ENCODE measurements at regions not wholly inside any gene's neighbourhood (a gene's known extent, or its start where the extent isn't known, plus 50 kb on each side); places are given as distances from the start of the nearest gene placed in this dataset.

DNA sequence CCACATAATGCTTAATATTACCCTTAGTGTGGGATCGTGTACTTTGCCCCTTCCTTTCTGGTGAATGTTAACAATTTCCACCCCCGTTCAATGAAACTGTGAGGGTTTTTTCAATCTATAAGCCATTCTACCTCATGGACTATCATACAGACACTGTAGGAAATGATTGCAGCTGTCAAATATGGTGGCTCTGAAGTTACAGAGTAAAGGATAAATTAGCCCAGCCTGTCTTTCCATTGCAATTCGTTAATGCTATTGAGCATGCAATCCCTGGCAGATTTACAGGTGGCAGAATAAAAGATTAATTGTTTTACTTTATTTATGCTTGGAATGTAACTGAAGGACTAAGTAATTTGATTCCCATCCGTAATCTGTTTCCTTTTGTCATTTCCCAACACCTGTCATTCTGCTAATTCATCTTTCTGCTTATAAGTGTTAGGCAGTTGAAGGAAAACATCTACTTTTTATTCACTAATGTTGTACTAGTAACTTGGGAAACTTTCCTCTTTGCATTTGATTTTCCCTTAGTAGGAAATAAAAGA is 1211.6 kb upstream of the LRRN3 start:
- H3F3A ChIP-seq (ENCODE audit: control insufficient read depth, insufficient read depth) = no peaks in the 10 kb centered on the region
- H3K27ac ChIP-seq (ENCODE audit: low read depth, low read length) = no peak overlapping the region
- H3K9me2 ChIP-seq (replicated peaks; ENCODE audit: control insufficient read depth, low read length) = no peaks in the 10 kb centered on the region
- H4K20me1 ChIP-seq (ENCODE audit: control insufficient read depth, insufficient read depth, low read depth, low read length) = no peaks in the 10 kb centered on the region
- H3K4me2 ChIP-seq (ENCODE audit: low read length) = no peak overlapping the region
- no peaks in the 10 kb centered on the region for H3K27me3 ChIP-seq (ENCODE audit: control insufficient read depth, low read length)
- H3K4me3 ChIP-seq (ENCODE audit: low read length) = no peak overlapping the region
- H3K79me2 ChIP-seq (ENCODE audit: control insufficient read depth, low read length) = no peaks in the 10 kb centered on the region
- no peaks in the 10 kb centered on the region for H3K36me3 ChIP-seq (ENCODE audit: control insufficient read depth, low read length)
- TF ChIP-seq EZH2phosphoT487 (IDR thresholded peaks at IDR 0.05; ENCODE audit: borderline replicate concordance, low read length) (no peak), CTCF (IDR thresholded peaks at IDR 0.05; ENCODE audit: low read depth, low read length, poor library complexity, severe bottlenecking) (no peak)
- H3K4me1 ChIP-seq (ENCODE audit: control insufficient read depth, low read length) = no peaks in the 10 kb centered on the region
- H3K9me3 ChIP-seq (ENCODE audit: control insufficient read depth, insufficient read depth, low read length) = no peaks in the 10 kb centered on the region

- H3K4me1 ChIP-seq (ENCODE audit: control insufficient read depth, low read length) = no peaks in the 10 kb centered on the region
- TF ChIP-seq EZH2phosphoT487 (IDR thresholded peaks at IDR 0.05; ENCODE audit: borderline replicate concordance, low read length) (no peak), CTCF (IDR thresholded peaks at IDR 0.05; ENCODE audit: low read depth, low read length, poor library complexity, severe bottlenecking) (no peak)
- H3K9me3 ChIP-seq (ENCODE audit: control insufficient read depth, insufficient read depth, low read length) = no peaks in the 10 kb centered on the region
- H3F3A ChIP-seq (ENCODE audit: control insufficient read depth, insufficient read depth) = no peaks in the 10 kb centered on the region
- H3K27me3 ChIP-seq (ENCODE audit: control insufficient read depth, low read length) = no peaks in the 10 kb centered on the region
- no peak overlapping the region for H3K4me3 ChIP-seq (ENCODE audit: low read length)
- no peaks in the 10 kb centered on the region for H3K9me2 ChIP-seq (replicated peaks; ENCODE audit: control insufficient read depth, low read length)
- no peak overlapping the region for H3K27ac ChIP-seq (ENCODE audit: low read depth, low read length)
- no peak overlapping the region for H3K4me2 ChIP-seq (ENCODE audit: low read length)
- no peaks in the 10 kb centered on the region for H3K79me2 ChIP-seq (ENCODE audit: control insufficient read depth, low read length)
- H4K20me1 ChIP-seq (ENCODE audit: control insufficient read depth, insufficient read depth, low read depth, low read length) = no peaks in the 10 kb centered on the region
- H3K36me3 ChIP-seq (ENCODE audit: control insufficient read depth, low read length) = no peaks in the 10 kb centered on the region
Measured at GRCh38 chr7:109890622-109891021, 1200.3 kb upstream of the LRRN3 start.

DNA sequence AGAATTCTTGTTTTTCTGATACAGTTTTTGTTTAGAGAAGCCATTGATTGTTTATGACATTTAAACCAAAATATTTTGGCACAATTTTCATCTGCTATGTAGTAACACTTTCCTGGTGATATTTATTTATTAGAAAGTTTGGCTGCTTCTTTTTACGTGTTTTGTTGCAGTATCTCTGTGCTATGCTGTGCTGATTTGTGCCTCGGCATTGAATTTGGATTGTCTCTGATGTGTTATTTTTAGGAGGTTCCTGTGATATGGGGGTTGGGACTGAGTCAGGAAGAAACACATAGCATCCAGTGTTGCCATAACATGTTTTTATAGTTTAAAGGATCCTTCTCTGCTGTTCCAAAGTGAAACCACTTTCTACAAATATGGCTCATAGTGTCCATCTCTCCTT is 1197.7 kb upstream of the LRRN3 start:
- no peaks in the 10 kb centered on the region for H3K4me1 ChIP-seq (ENCODE audit: control insufficient read depth, low read length)
- no peaks in the 10 kb centered on the region for H3K79me2 ChIP-seq (ENCODE audit: control insufficient read depth, low read length)
- no peaks in the 10 kb centered on the region for H4K20me1 ChIP-seq (ENCODE audit: control insufficient read depth, insufficient read depth, low read depth, low read length)
- H3F3A ChIP-seq (ENCODE audit: control insufficient read depth, insufficient read depth) = no peaks in the 10 kb centered on the region
- TF ChIP-seq EZH2phosphoT487 (IDR thresholded peaks at IDR 0.05; ENCODE audit: borderline replicate concordance, low read length) = no peak
- TF ChIP-seq CTCF (IDR thresholded peaks at IDR 0.05; ENCODE audit: low read depth, low read length, poor library complexity, severe bottlenecking) = no peak
- no peak overlapping the region for H3K27ac ChIP-seq (ENCODE audit: low read depth, low read length)
- no peak overlapping the region for H3K4me2 ChIP-seq (ENCODE audit: low read length)
- H3K9me2 ChIP-seq (replicated peaks; ENCODE audit: control insufficient read depth, low read length) = no peaks in the 10 kb centered on the region
- H3K9me3 ChIP-seq (ENCODE audit: control insufficient read depth, insufficient read depth, low read length) = no peaks in the 10 kb centered on the region
- no peak overlapping the region for H3K4me3 ChIP-seq (ENCODE audit: low read length)
- H3K36me3 ChIP-seq (ENCODE audit: control insufficient read depth, low read length) = no peaks in the 10 kb centered on the region
- no peaks in the 10 kb centered on the region for H3K27me3 ChIP-seq (ENCODE audit: control insufficient read depth, low read length)
